ENCODE measurements at regions not wholly inside any gene's neighbourhood (a gene's known extent, or its start where the extent isn't known, plus 50 kb on each side); places are given as distances from the start of the nearest gene placed in this dataset.

DNA sequence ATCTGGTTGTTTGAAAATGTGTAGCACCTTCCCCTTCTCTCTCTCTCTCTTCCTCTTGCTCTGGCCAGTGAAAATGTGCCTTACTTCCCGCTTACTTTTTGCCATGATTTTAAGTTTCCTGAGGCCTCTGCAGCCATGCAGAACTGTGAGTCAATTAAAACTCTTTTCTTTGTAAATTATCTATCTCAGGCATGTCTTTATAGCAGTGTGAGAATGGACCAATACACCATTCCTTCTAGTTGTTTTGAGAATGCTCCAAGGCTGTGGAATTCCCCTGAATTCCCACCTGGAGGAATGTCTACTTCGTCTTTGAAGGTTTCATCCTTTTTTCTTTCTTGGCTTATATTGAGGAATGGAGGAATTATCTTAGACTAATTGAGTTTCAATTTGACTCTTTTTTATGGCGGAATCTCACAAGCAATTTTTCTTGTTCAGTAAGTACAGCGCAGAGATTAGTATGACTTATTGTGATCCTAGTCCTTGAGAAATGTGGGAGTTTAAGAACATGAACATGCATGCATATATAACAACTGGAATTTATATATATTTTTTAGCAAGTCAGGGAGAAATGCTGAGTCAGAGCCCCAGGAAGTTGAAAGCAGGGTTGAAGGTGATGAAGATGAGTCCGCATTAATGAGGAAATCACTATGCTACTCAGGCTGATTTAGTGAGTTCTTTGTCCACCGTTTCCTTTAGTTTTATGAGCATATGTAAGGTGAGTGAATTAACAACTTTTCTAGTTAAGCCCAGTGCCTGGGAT, 488.1 kb upstream of the ADAMTS16 start:
- H3K9me3 Mint-ChIP-seq: peaks cover 8% of the 10 kb centered on the region
- H3K4me1 Mint-ChIP-seq: no peaks in the 10 kb centered on the region
- H3K27ac Mint-ChIP-seq: no peak overlapping the region
- H3K27me3 Mint-ChIP-seq: no peaks in the 10 kb centered on the region
- no peaks in the 10 kb centered on the region for H3K36me3 Mint-ChIP-seq (ENCODE audit: low read depth)
- no peak for DNase-seq
- POLR2A ChIA-PET: no interaction called here
- CTCF ChIA-PET: no interaction called here
- no peak overlapping the region for H3K4me3 Mint-ChIP-seq

DNA sequence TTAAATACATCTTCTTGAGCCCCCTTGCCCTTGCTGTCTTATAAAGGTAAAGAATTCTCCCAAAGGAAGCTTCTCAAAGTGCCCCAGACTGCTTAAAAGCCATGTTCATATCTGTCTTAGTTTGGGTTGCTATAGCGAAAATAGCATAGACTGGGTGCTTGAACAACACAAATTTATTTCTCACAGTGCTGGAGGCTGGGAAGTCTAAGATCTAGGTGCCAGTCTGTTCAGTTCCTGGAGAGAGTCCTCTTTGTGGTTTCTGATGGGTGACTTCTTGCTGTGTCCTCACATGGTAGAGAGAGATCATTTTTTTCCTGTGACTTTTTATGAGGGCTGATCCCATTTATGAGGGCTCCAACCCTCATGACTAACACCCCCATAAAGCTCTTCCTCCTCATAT, 486.7 kb upstream of the ADAMTS16 start:
- CTCF ChIA-PET: no interaction called here
- H3K27ac Mint-ChIP-seq: no peak overlapping the region
- H3K9me3 Mint-ChIP-seq: peaks cover 8% of the 10 kb centered on the region
- POLR2A ChIA-PET: no interaction called here
- H3K36me3 Mint-ChIP-seq (ENCODE audit: low read depth): no peaks in the 10 kb centered on the region
- no peaks in the 10 kb centered on the region for H3K27me3 Mint-ChIP-seq
- no peak overlapping the region for H3K4me3 Mint-ChIP-seq
- H3K4me1 Mint-ChIP-seq: no peaks in the 10 kb centered on the region
- DNase-seq: no peak

DNA sequence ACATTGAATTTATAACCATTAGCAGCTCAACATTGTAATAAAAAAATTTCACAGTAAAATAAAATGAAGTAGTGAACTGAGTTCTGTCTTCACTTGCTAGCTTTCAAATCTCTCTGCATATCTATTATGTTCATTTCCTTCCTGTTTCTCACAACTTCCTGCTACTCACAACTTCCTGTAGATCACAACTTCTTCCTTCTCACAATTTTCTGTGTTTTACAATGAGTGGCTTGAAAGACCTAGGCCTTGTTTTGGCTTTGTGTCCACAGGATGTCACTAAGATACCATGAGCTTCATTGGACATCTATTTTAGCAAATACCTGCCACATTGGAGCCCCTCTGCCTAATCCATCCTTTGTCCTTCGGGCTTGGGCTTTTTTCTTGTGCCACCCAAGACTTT, 480.3 kb upstream of the ADAMTS16 start:
- H3K9me3 Mint-ChIP-seq: peaks cover 19% of the 10 kb centered on the region
- no peak overlapping the region for H3K27ac Mint-ChIP-seq
- H3K36me3 Mint-ChIP-seq (ENCODE audit: low read depth): no peaks in the 10 kb centered on the region
- H3K27me3 Mint-ChIP-seq: no peaks in the 10 kb centered on the region
- CTCF ChIA-PET: no interaction called here
- POLR2A ChIA-PET: no interaction called here
- no peak for DNase-seq
- no peak overlapping the region for H3K4me3 Mint-ChIP-seq
- H3K4me1 Mint-ChIP-seq: no peaks in the 10 kb centered on the region

DNA sequence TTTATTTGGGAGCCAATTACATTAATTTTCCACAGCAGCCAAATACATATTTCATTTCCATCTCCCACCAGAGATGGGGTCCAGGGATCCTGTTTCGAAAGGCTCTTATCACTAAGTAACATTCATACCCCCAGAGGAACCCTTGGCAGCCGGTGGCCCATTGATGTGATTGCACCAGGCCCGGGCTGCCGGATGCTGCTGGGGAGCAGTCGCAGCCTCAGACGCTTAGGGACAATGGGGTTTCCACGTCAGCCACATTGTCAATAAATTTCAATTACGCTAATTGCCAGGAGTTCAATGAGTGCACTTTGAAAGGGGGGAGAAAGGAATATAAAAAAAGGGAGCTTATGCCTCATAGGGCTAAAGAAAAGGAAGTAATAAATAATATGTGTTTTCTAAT, 478.8 kb upstream of the ADAMTS16 start:
- peaks cover 18% of the 10 kb centered on the region for H3K9me3 Mint-ChIP-seq
- H3K27ac Mint-ChIP-seq: no peak overlapping the region
- H3K4me1 Mint-ChIP-seq: no peaks in the 10 kb centered on the region
- no peak for DNase-seq
- H3K27me3 Mint-ChIP-seq: no peaks in the 10 kb centered on the region
- CTCF ChIA-PET: no interaction called here
- H3K4me3 Mint-ChIP-seq: no peak overlapping the region
- no peaks in the 10 kb centered on the region for H3K36me3 Mint-ChIP-seq (ENCODE audit: low read depth)
- POLR2A ChIA-PET: no interaction called here

DNA sequence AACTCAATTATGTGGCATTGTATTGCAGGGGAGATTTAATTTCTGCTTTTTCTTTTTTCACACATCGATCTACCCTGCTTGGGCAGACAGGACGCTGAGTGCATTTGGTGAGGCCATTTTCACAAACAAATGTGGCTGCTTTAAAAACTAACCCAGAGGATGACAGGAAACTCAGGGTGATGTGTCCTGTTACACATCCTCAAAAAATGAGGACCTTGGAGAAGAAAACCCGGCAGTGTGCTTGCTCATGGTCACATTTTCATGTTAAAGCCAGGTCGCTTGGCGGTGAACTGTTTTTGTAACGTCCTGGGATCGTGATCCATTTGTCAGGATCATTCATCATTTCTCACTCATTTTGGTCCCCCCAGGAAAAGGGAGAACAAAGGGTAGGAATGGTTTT, 478.3 kb upstream of the ADAMTS16 start:
- CTCF ChIA-PET: no interaction called here
- Mint-ChIP-seq H3K27ac (no peak overlapping the region), H3K4me1 (no peaks in the 10 kb centered on the region), H3K4me3 (no peak overlapping the region), H3K9me3 (peaks cover 16% of the 10 kb centered on the region), H3K36me3 (ENCODE audit: low read depth) (no peaks in the 10 kb centered on the region), H3K27me3 (no peaks in the 10 kb centered on the region)
- POLR2A ChIA-PET: no interaction called here
- no peak for DNase-seq

DNA sequence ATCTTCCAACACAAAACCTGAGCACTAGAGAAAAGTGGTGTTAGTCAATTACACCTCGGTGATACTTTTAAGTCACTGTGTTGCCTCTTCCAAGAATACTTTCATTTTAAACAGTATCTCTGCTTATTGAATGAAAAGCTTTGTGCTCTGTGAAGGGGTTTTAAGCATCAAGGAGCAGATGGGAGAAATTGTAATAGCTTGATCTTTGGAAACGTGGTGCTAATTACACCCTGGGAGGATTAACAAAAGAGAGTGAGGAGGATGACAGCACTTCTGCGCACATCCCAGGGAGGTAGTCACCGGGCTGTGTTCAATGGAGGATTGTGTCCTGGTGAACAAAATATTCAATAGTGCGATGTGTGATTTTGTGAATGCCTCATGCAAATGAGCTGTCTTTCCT, 477.4 kb upstream of the ADAMTS16 start:
- POLR2A ChIA-PET: no interaction called here
- no peak for DNase-seq
- H3K4me1 Mint-ChIP-seq: no peaks in the 10 kb centered on the region
- H3K4me3 Mint-ChIP-seq: no peak overlapping the region
- H3K27me3 Mint-ChIP-seq: no peaks in the 10 kb centered on the region
- CTCF ChIA-PET: no interaction called here
- peaks cover 19% of the 10 kb centered on the region for H3K9me3 Mint-ChIP-seq
- H3K36me3 Mint-ChIP-seq (ENCODE audit: low read depth): no peaks in the 10 kb centered on the region
- H3K27ac Mint-ChIP-seq: no peak overlapping the region

DNA sequence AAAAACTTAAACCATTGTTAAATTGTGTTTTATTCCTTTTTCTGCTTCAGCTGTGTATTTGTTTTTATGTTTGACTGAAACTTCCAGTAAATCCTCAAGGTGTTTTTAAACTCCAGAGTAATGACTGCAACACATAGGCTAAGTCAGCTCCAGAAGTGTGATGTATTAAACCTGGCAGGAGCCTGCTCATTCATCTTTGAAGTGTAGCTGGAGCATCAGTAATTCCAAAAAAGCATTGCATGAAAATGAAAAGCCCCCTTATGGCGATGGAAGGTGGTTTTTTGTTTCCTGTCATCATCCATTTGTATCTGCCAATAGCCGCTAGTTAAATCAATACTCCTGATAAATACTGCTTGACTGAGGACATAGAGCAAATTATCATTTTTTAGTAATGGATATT, 474.2 kb upstream of the ADAMTS16 start:
- DNase-seq: no peak
- POLR2A ChIA-PET: no interaction called here
- Mint-ChIP-seq H3K4me1 (no peaks in the 10 kb centered on the region), H3K4me3 (no peak overlapping the region), H3K9me3 (peaks cover 6% of the 10 kb centered on the region), H3K36me3 (ENCODE audit: low read depth) (no peaks in the 10 kb centered on the region), H3K27ac (no peak overlapping the region), H3K27me3 (no peaks in the 10 kb centered on the region)
- CTCF ChIA-PET: no interaction called here

DNA sequence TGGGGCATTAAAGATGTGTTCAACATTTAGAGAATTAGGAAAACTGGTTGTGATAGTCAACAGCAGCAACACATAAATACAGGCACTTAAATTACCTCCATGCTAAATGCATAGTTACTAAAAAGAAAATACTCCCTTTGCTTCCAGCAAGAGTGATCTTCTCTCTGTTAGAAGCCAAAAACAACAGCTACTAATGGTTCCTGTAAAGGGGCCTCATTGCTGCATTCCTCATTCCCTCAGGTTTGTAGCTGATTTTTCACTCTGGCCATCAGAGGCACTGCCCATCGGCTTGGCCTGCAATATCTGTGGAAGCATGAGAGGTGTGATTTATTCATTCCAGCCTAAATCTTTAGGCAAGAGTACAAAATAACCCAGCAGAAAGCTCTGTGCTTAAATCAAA, 466.0 kb upstream of the ADAMTS16 start:
- H3K27me3 Mint-ChIP-seq: no peaks in the 10 kb centered on the region
- H3K4me3 Mint-ChIP-seq: no peak overlapping the region
- H3K36me3 Mint-ChIP-seq (ENCODE audit: low read depth): no peaks in the 10 kb centered on the region
- H3K9me3 Mint-ChIP-seq: peaks cover 13% of the 10 kb centered on the region
- ChIA-PET CTCF (no interaction called here), POLR2A (no interaction called here)
- DNase-seq: no peak
- no peak overlapping the region for H3K27ac Mint-ChIP-seq
- H3K4me1 Mint-ChIP-seq: no peaks in the 10 kb centered on the region

DNA sequence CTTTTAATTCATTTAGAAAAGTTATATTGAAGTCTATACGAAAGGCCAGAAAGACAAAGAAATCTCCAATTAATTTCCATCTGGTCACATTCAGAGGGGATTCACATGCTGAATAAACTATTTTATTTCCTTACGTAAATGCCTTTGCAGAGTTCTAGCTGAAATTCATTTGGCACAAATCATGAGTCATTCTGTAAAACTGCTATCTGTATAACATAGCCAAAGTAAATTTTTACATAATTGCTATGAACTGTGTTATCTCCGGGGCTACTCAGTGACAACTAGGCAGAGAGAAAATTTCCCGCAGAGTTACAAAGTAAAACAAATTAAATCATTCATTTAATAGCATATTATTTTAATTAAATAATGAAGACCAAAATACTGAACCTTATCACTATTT, 463.2 kb upstream of the ADAMTS16 start:
- Mint-ChIP-seq H3K9me3 (peaks cover 17% of the 10 kb centered on the region), H3K27ac (no peak overlapping the region), H3K4me1 (no peaks in the 10 kb centered on the region), H3K4me3 (no peak overlapping the region), H3K36me3 (ENCODE audit: low read depth) (no peaks in the 10 kb centered on the region), H3K27me3 (no peaks in the 10 kb centered on the region)
- ChIA-PET POLR2A (no interaction called here), CTCF (no interaction called here)
- no peak for DNase-seq

DNA sequence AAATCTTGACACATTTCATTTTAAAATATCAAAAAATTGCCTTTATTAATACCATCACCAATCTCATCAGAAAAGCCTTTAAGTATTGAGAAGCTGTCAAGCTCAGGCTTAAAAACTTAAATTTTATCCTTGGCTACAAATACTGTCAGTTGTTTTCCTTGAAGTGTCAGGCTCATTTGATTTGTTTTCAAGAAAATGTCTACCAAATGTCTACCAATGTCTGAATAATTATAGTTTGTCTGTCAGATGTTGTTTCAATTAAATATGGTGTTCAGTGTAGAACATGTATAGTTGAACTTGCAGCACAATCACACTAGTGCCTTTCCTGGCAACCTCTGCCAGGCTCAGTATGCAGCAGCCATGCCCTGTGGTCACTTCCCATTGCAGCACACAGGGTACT, 455.2 kb upstream of the ADAMTS16 start:
- peaks cover 16% of the 10 kb centered on the region for H3K9me3 Mint-ChIP-seq
- CTCF ChIA-PET: no interaction called here
- H3K4me3 Mint-ChIP-seq: no peak overlapping the region

DNA sequence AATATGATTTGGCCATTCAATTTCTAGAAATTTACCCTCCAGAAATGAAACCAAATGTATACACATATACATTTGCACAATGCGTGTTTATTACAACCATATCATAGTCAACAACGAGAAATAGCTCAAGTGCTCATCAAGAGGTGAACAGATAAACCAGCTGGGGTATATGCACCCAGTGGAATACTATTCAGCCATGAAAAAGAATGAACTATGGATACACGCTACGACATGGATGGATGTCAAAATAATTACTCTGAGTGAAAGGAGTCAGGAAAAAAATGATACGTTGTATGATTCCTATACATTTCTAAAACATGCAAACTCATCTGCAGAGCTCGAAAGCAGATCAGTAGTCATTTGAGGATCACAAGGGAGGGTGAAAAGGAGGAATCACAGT, 441.5 kb upstream of the ADAMTS16 start:
- POLR2A ChIA-PET: no interaction called here
- Mint-ChIP-seq H3K27me3 (no peaks in the 10 kb centered on the region), H3K27ac (no peak overlapping the region), H3K4me3 (no peak overlapping the region), H3K4me1 (no peaks in the 10 kb centered on the region), H3K36me3 (ENCODE audit: low read depth) (no peaks in the 10 kb centered on the region), H3K9me3 (peaks cover 16% of the 10 kb centered on the region)
- CTCF ChIA-PET: no interaction called here
- no peak for DNase-seq

More for the DNA sequence above, 455.2 kb upstream of the ADAMTS16 start:
- Mint-ChIP-seq H3K27ac (no peak overlapping the region), H3K4me1 (no peaks in the 10 kb centered on the region), H3K36me3 (ENCODE audit: low read depth) (no peaks in the 10 kb centered on the region), H3K27me3 (no peaks in the 10 kb centered on the region)
- DNase-seq: no peak
- POLR2A ChIA-PET: no interaction called here

DNA sequence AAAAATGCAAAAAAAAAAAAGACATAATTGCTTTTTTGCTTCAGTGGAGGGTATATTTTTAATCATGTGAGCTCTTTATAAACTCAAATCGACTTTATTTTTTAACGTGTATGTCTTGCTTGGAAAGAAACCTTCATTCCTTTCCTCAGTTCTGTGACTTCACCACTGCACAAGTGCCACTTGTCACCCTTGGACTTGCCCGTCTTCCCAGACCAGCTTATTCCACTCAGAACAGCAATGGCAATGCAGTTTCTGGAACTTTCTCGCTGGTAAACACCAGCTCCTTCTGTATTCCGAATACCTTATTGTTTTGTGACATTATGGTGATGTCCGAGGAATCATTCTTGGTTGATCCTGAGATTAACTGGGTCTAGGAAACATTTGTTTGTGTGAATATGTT, 440.5 kb upstream of the ADAMTS16 start:
- H3K4me3 Mint-ChIP-seq: no peak overlapping the region
- H3K27me3 Mint-ChIP-seq: no peaks in the 10 kb centered on the region
- H3K4me1 Mint-ChIP-seq: no peaks in the 10 kb centered on the region
- ChIA-PET CTCF (no interaction called here), POLR2A (no interaction called here)
- no peak overlapping the region for H3K27ac Mint-ChIP-seq
- DNase-seq: no peak
- peaks cover 10% of the 10 kb centered on the region for H3K9me3 Mint-ChIP-seq
- no peaks in the 10 kb centered on the region for H3K36me3 Mint-ChIP-seq (ENCODE audit: low read depth)

DNA sequence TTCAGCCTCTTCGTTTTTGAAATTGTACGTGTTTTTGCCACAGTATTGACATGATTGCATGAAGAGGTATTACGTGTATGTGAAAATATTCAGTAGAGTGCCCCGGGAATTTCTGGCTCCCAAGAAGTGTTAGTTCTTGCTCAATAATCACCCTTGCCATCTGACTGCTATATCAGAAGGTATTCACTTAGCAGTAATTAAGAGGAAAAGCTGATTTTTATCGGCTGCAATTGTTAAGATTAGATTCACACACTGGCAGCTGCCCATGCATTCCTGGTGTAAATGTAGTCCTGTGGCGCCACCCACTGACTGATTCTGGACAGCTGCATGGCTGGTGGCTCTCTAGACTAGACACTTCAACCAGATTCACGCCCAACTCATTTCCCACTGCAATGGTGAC, 440.1 kb upstream of the ADAMTS16 start:
- Mint-ChIP-seq H3K4me1 (no peaks in the 10 kb centered on the region), H3K27me3 (no peaks in the 10 kb centered on the region), H3K27ac (no peak overlapping the region), H3K9me3 (peaks cover 10% of the 10 kb centered on the region), H3K36me3 (ENCODE audit: low read depth) (no peaks in the 10 kb centered on the region), H3K4me3 (no peak overlapping the region)
- POLR2A ChIA-PET: no interaction called here
- no peak for DNase-seq
- CTCF ChIA-PET: no interaction called here

DNA sequence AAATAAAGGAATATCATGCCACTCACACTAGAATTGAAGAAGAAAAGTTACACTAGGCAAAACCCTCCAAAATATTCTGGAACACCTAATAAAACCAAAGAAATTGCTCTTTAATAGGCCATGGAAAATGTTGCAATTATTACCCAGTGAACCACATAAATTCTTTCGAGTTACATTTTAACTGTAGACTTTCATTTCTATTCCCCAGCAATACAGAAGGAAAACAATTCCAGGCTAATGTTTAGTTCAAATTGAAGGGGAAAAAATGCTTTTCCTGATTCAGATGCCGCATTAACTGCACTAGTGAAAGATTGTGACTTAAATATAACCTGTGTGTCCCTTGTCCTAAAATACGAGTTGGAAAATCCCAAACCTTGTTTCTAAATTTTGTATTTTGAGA, 439.3 kb upstream of the ADAMTS16 start:
- POLR2A ChIA-PET: no interaction called here

More for the DNA sequence above, 439.3 kb upstream of the ADAMTS16 start:
- no peak overlapping the region for H3K4me3 Mint-ChIP-seq
- no peak for DNase-seq
- no peaks in the 10 kb centered on the region for H3K27me3 Mint-ChIP-seq
- H3K4me1 Mint-ChIP-seq: no peaks in the 10 kb centered on the region
- H3K36me3 Mint-ChIP-seq (ENCODE audit: low read depth): no peaks in the 10 kb centered on the region
- CTCF ChIA-PET: no interaction called here
- H3K9me3 Mint-ChIP-seq: peaks cover 10% of the 10 kb centered on the region
- no peak overlapping the region for H3K27ac Mint-ChIP-seq

All from activated CD4-positive, alpha-beta memory T cell treated with anti-CD3 and anti-CD28 coated beads, Interleukin-2, amount 10 ng/mL, durations not matched to agents 7 days and 5 days (primary cell).